CD4-positive, alpha-beta T cell treated with Interleukin-6 for 4 hours (primary cell): ENCODE measurements at regions not wholly inside any gene's neighbourhood (a gene's known extent, or its start where the extent isn't known, plus 50 kb on each side); places are given as distances from the start of the nearest gene placed in this dataset.
"Not testable (repeated sequence)": the region's sequence is repeated elsewhere in the genome, so short reads cannot be mapped to it uniquely, and the experiment has no call there.

Experiments
- DNase-seq: peaks from one replicate; pipeline ENCODE4 v3.0.0-alpha.2; 2020; ENCODE audit warnings: mixed read lengths

DNA sequence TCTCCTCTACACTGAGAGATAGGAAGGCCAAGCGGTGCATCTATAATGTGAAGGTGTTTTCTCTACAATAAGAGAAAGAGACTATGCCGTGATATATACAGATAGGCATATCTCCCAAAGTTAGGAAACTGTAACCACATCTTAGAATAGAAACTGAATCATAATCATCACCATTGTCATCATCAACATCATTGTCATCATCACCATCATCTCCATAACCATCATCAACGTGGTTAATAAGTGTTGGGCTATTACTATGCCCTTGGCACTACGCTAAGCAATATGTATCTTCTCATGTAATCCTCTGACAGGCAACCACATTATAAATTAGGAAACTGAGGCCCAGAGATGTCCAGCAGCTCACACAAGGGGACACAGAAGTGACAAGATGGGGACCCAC lies 369.9 kb downstream of the ANAPC1 start:
- DNase-seq, result not testable (repeated sequence)

- not testable (repeated sequence) for DNase-seq
Measured at GRCh38 chr2:111517050-111517720, 366.8 kb downstream of the ANAPC1 start.

DNA sequence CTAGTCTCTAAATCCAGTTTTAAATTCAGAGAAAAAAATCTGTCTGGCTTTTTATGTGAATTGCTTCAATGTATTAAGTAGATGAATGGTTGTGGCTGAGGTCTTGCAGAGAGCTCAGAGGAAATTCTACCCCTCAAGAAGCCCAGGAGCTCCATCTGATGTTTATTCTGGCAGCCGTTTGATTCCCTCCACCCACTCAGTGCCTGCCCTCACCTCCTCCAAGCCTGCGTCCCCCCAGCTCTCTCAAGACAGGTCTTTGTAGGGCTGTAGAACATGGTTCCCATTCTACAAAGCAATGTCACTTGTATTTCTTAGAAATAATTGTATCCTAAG lies 366.3 kb downstream of the ANAPC1 start:
- DNase-seq, result not testable (repeated sequence)

DNA sequence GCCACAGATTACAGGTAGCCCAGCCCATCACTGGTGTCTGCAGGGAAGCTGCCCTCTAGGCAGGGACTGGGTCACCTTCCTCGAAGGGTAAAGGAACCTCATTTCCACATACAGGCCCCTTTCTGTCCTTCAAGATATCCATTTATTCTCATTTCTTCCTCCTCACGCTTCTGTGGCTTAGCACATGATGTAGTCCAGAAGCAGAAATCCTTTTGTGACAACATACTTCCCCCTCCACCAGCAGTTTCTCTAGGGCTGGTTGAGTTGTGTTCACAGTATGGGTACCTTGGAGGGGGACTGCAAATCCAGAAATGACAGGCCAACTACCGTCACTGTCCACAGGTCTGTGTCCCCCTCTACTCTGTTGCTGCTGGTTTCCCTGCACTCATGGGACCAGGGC lies 364.9 kb downstream of the ANAPC1 start:
- no peak for DNase-seq

DNA sequence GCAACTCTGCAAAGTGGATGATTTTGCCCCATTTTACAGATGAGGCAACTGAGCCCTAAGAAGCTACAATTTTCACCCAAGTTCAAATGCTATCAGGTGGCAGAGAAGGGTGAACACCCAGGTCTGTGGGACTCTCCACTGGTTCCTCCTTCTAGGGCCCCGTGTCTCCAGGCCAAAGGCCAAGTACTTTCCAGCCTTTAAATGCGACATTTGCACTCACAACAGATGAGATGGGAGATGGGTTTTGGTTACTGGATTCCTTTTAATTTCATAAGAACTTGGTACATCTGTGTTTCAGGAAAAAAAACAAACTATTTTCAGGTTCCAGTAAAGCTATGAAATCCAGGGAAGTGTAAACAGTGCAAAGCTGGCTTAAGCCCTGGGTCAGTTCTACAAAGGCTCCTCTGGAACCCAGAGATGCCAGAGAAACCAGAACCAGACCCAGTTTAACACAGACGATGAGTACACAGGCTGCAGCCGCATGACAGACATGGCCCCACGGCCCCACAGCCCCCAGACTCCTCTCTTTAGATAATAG lies 361.7 kb downstream of the ANAPC1 start:
- no peak for DNase-seq

GRCh38 chr2:111523009-111523408 lies 361.0 kb downstream of the ANAPC1 start:
- DNase-seq, result no peak

- not testable (repeated sequence) for DNase-seq
Measured at GRCh38 chr2:111525026-111525425, 359.0 kb downstream of the ANAPC1 start.

GRCh38 chr2:111526041-111526639 lies 357.9 kb downstream of the ANAPC1 start:
- not testable (repeated sequence) for DNase-seq

DNA sequence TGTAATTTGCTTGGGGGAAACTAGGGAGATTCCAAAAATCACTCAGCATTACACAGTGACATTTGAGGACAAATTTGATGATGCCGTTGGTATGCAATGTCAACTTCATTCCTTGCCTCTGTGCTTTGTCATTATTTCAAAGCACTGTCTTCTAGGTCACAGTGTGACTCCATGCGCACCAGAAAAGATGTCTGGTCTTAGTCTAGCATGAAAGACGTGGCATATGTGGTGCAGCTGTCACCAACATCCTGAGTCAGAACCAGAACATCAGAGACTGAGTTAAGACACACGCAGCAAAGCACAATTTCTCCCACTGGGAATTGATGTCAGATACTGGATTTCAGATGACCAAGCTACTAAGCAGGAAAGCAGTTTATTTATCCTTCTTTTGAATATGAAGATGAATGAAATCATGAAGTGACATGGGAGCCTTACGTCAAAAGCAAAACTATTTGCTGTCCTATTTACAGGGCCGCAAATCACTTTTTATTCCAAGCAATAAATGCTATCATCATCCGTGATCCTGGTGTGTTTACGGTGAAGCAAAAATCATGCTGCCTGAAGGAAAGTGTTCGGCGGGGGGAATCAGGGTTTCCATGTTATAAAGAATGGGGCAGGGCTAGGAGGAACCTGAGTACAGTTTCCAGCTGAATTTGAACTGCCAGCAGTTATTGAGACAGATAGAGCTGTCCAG lies 356.1 kb downstream of the ANAPC1 start:
- not testable (repeated sequence) for DNase-seq

DNA sequence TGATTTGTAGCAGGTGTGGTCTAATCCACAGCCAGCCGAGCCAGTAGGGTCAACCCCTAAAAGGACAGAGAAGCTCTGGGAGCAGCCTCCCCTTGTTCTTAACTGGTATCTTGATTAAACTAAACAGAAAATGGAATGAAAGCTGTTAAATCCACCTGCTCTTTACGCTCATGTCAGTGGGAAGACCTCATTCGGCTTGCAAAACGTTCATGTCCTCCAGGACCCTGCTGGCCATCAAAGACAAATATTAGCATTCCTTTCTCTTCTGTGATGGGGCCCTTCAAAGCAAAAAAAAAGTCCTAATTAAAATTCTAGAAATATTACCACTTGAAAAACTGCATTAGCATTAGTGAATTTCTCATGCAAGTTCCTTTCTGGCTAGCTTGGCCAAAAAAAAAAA lies 355.0 kb downstream of the ANAPC1 start:
- DNase-seq, result not testable (repeated sequence)

DNA sequence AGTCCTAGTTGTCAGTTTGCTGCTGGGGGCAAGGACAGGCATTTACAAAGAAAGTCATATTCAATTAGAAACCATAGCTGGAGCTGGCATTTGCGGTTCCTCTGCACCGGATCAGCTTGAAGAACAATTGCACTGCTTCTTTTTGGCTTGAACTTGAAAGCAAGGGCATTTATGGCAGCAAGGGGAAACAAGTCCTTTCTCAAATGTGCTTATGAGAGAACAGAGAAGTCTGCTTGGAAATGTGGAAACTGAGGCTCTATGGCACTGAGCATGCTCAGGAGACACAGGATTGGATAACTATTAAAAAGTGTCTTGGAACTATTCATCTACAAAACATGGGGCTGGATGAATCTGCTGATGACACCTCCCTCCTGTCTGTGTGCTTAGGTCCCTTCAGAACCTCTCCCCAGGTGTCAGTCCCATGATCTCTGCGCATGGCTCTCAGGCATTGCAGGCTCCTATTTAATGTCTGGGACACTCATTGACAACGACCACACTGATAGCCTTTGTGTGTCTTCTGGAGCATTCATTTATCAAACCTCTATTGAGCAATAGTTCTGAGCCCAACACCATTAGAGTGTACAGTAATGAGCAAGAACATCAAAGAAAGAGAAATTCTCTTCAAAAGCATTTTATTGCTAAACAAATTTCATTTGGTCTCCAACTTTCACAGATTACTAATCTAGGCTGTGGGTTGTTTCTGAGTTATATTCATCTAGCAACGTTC lies 353.6 kb downstream of the ANAPC1 start:
- not testable (repeated sequence) for DNase-seq

DNA sequence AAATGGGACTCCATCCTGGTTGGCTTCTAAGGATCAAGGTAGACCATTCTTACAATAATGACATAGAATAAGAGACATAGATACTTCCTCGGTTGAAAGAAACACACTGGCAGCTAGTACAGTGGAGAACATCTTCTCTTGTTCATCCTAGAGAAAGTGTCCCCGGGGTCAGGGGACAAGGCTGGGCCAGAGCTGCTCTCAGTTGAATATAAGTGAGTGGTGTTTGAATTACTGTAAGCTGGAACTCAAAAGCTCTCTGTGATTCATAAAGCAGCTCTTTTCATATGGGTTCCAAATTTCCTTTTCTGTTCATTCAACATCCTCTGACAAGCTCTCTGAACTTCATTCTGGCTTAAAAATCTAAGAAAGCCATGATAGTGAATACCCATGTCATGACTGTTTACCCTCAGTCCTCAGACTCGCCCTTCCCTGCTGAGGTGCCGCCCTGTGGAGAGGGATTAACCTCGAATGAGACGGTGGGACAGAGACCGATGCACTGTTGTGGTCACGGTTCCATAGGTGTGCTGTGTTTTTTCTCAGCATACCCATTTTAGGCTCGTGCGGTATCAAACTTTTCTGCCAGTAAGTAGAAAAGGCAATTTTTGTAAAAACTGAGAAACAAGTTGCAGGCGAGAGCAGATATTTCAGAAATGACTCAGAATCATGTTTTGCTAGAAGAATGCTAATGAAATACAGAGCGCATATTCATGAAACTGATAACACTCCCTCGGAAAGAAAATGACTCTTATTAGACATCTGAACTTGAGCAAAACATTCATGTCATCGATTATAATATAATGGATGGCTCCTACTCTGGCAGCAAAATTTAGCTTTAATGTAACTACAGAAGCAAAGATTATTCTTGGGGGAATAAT lies 351.1 kb downstream of the ANAPC1 start:
- DNase-seq, result not testable (repeated sequence)

- not testable (repeated sequence) for DNase-seq
Measured at GRCh38 chr2:111533557-111534247, 350.3 kb downstream of the ANAPC1 start.

DNA sequence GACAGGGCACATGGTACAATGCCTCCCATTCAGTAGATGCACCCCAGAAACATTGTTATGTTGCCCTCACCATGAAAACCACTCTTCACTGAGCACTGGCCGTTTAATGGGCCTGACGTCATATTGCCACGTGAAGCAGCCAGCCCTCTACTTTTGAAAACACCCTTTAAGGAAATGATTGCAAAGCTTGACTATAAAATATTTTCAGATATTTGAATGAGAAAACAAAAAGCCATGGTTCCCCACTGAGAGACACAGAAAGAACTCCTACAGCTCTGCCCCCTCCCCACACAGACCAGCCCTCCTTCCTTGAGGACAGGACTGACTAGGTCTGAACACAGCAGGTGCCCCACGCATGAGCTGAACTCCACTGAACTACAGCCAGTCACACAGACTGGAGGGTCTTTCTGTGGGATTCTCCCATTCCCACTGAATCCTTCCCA lies 349.1 kb downstream of the ANAPC1 start:
- DNase-seq, result peak; percentile 27

GRCh38 chr2:111535404-111535803 lies 348.6 kb downstream of the ANAPC1 start:
- no peak for DNase-seq

- no peak for DNase-seq
Measured at GRCh38 chr2:111537078-111537655, 346.8 kb downstream of the ANAPC1 start.

GRCh38 chr2:111539991-111540390 lies 344.0 kb downstream of the ANAPC1 start:
- not testable (repeated sequence) for DNase-seq

DNA sequence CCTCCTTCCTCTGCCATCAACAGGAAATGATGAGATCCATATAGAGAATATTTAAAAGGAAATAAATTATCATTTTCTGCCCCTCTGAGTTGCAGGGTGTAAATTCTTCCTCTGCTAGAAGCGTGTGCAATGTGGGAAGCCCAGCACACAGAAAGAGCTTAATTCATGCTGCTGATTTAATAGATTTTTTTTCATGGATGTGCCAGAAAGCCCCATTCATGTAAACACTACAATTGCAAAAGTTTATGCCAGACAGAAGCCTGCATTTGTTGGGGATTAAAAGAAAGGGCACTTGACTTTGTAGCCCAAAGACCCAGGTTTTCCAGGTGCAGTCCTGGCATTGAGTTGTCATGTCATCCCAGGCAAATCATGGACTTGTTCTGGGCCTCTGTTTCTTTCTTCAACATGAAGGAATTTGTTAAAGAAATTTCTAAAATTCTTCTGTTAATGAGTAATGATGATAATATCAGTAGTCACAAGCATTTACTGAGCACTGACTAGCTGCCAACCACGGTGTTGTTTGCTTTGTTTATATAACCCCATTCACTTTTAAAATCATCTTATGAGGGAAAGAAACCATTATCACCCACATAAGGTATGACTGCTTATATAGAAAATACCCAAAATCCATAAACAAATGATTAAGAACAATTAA lies 341.7 kb downstream of the ANAPC1 start:
- DNase-seq, result not testable (repeated sequence)

DNA sequence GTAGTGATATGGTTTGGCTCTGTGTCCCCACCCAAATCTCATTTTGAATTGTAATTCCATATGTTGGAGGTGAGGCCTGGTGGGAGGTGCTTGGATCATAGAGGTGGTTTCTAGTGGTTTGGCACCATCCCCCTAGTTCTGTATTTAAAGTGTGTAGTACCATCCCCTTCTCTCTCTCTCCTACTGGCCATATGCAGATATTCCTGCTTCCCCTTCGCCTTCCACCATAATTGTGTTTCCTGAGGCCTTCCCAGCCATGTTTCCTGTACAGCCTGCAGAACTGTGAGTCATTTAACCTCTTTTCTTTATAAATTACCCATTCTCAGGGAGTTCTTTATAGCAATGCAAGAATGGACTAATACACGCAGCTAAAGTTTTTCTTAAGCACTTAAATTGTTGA lies 340.0 kb downstream of the ANAPC1 start:
- not testable (repeated sequence) for DNase-seq

- DNase-seq, result not testable (repeated sequence)
Measured at GRCh38 chr2:111545723-111546431, 338.1 kb downstream of the ANAPC1 start.
